NCI-H2196 treated with DMSO at 0.1 percent for 48 hours (cell line): ENCODE measurements at regions not wholly inside any gene's neighbourhood (a gene's known extent, or its start where the extent isn't known, plus 50 kb on each side); places are given as distances from the start of the nearest gene placed in this dataset.
"Not testable (repeated sequence)": the region's sequence is repeated elsewhere in the genome, so short reads cannot be mapped to it uniquely, and the experiment has no call there.

Experiments
- DNase-seq: peaks from one replicate; lab custom pipeline; 2025; ENCODE audit not compliant: unreplicated experiment; lab: John Stamatoyannopoulos, UW

- DNase-seq = not testable (repeated sequence)
These were observed 338.8 kb upstream of the SOX9 start for GRCh38 chr17:71782021-71782420.

GRCh38 chr17:71790791-71791190, 330.0 kb upstream of the SOX9 start:
- no peak for DNase-seq

- no peak for DNase-seq
These were observed 329.5 kb upstream of the SOX9 start for GRCh38 chr17:71791311-71791710.

DNA sequence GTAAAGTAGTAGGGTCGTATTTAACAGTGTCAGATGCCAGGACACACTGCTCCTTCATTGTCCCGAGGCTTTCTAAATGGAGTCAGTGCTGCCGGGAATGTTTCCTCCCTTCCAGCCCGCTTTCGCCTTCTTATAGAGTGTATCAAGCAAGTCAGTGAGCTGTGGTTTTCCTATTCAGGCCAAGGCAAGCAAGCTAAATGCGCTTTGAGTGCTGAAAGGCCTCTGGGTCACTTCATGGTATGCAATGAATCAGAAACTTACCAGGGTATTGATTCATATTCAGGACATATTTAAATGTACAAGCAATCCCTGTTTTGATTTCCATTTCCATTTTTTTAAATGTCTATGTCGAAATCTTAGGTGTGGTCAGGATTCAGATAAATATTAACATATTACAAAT, 327.9 kb upstream of the SOX9 start:
- no peak for DNase-seq

DNA sequence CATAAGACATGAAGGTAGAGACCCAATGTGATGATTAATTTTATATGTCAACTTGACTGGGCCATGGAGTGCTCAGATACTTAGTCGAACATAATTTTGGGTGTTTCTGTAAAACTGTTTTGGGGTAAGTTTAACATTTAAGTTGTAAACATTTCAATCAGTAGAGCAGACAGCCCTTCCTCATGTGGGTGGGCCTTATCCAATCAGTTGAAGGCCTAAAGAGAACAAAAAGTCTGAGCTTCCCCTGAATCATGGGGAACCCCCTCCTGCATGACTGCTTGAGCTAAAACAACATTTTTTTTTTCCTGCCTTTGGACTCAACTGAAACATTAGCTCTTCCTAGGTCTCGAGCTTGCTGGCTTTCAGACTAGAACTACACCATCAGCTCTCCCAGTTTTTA, 327.3 kb upstream of the SOX9 start:
- no peak for DNase-seq

- DNase-seq = no peak
These were observed 322.1 kb upstream of the SOX9 start for GRCh38 chr17:71798701-71799100.

DNA sequence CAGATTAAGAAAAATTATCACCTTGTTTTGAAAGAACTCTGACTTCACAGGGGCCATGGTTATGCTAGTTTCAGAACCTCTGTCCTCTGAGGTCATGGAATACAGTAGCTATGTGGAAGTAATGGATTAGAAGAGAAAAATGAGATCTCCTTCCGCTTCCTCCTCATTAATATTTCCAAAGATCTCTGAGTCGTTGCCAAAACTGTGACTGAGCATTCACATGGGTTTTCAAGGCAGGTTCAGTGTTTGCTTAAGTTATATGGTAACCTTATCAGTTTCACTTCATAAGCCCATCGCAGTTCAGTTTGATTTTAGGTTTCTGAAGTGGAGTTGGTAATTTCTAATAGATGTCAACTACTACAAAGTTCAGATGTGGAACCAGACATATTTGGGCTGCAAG, 321.2 kb upstream of the SOX9 start:
- no peak for DNase-seq

GRCh38 chr17:71801301-71801700, 319.5 kb upstream of the SOX9 start:
- no peak for DNase-seq

DNA sequence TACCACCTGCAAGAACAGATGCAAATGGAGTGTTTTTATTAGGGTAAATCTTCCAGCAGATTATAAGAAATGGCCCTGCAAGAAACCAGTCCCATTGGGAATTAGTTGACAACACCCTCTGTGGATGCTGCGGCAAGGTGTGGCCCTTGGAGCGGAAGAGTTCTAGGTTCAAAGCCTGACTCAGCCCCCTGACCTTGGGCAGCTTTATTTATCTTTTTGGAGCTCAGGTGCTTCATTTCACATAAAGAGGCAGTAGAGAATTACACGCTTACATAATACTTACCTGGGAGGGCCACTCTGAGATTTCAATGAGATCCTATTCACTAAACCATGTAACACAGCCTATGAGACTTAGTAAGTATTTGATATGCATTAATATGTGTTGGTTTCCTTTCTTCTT, 318.2 kb upstream of the SOX9 start:
- no peak for DNase-seq

DNA sequence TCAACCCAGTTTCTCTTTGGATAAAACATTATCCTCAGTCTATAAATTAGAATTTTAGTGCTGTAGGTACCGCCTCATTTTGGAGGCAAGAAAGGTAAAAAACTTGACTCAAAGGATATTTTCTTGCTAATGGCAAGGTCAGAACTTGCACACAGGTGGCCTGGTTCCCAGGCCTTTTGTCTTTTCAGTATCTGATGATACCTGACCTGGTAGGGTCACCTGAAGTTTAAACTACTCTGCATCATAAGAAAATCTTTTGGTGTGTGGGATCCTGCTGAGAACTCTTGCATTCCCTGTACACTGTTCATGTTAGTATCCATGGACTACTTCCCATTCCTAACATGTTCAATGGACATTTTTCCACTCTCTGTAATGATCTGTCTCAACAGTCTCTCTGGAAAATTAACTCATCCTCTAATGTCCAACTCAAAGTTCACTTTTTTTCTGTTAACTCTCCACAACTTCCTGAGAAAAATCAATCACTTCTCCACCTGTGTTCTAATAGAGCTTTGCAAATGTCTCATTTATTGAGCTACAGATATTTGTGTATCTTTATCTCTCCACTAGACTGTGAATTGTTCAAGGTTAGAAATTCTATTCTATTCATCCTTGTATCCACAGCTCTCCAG, 317.1 kb upstream of the SOX9 start:
- no peak for DNase-seq

- no peak for DNase-seq
These were observed 311.3 kb upstream of the SOX9 start for GRCh38 chr17:71809537-71809936.

- not testable (repeated sequence) for DNase-seq
These were observed 307.0 kb upstream of the SOX9 start for GRCh38 chr17:71813861-71814260.

DNA sequence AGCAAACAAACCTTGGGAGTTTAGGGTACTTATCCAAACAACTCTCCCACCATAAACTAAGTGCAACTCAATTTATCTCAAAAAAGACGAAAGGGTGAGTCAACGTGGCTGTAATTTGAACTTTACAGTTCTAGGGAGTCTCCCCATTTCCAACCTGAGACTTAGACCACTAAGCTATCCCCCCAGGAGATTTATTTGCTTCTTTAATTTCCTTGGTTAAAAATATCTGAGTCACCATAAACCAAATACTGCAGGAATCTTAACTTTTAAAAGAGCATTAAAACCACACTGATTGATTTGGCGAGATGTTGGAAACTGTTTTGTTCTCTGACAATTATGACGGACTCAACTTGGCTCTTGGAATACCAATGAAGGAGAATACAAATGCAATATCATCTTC, 299.3 kb upstream of the SOX9 start:
- DNase-seq = no peak

- no peak for DNase-seq
These were observed 296.1 kb upstream of the SOX9 start for GRCh38 chr17:71824671-71825070.

DNA sequence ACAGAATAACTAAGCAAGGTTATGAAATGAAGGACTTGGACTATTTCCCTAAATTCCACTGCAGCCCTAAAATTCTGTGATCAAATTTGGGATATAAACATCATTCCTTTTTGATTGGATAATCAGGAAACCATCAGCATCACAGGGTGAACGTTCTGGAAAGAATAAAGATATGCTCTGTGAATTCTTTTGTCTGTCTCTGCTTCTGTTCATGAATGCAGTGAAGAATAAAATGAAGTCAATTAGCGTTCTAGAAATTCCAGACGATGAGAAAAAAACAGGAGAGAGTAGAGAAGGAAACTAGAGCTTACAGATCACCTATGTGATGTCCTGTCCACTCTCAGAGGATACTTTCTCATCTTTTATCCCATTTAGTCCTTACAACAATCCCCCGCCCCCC, 295.1 kb upstream of the SOX9 start:
- DNase-seq = no peak

- no peak for DNase-seq
These were observed 292.6 kb upstream of the SOX9 start for GRCh38 chr17:71828182-71828596.

DNA sequence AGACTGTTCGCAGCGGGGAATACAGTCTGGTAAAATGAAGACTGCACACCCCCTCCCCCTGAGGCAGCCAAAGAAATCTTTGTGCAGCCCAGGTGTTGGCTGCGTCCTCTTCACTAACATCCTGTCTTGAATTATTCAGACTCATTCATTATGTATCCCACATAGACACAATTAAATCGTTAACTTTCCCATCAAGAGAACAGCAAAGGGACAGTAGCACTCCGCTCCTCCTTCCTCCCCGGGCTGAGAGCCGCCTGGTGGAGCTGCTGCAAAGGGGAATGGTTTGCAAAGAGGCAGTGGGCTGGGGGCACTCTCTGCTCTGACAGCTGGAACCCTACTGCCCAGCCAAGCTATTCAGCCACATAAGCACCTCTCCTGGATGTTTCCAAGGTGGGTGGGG, 290.0 kb upstream of the SOX9 start:
- no peak for DNase-seq

- no peak for DNase-seq
These were observed 277.8 kb upstream of the SOX9 start for GRCh38 chr17:71842986-71843385.

DNA sequence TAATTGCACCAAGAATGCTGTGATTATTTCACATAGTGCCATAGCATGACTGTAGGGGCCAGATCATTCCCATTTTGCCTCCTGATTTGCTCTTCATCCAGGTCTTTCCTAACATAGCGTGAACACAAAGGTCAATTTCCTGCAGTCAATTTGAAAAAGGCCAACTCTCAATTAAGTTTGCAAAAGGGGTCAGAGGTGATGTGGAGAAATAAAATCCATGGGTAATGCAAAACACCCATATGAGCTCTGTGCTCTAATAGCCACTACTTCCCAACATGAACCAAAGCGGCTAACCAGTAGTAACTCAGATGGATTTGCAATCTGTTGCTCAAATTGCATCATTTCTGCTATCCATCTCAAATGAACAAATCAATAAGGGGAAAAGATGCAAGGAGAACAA, 275.5 kb upstream of the SOX9 start:
- DNase-seq = no peak

DNA sequence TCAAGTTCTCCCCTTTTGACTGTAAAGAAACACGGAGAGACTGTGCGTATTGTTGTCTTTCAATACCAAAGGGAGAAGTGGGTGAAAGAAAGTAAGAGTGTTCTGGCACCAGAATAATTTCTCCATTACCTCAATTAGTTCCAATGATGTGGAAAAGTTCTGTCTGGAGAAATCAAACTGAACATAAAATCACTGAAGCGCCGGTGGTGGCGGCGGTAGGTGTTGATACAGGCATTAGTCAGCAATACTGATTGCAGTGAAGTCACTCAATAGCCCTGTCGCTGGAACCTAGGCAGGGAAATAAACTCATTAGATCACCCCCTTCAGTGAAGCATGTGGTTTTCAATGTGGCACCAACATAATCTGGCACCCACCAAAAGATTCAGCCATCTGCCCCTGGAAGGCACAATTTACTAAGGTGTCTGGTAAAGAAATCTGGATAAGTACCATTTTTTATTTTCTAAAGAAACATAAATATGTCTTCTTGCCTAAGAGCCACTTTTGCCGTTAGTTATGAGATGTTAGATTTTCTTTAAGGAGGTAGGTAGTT, 274.2 kb upstream of the SOX9 start:
- DNase-seq = no peak

GRCh38 chr17:71849783-71850768, 270.7 kb upstream of the SOX9 start:
- no peak for DNase-seq

- DNase-seq = no peak
These were observed 270.0 kb upstream of the SOX9 start for GRCh38 chr17:71850812-71851211.
